Liver (tissue), 8 donors: ENCODE measurements at regions not wholly inside any gene's neighbourhood (a gene's known extent, or its start where the extent isn't known, plus 50 kb on each side); places are given as distances from the start of the nearest gene placed in this dataset.

Experiments
- DNase-seq: peaks from one replicate; pipeline ENCODE4 v3.0.0-alpha.2; 2017; ENCODE audit warnings: low spot score
- H3K27ac ChIP-seq, 2 donors: one replicate each; pipeline ENCODE4 v1.7.0; 2013; ENCODE audit warnings: inconsistent platforms in 2 of 2, low read length in 2 of 2, control low read depth in 1 of 2, low read depth in 1 of 2, mild to moderate bottlenecking in 1 of 2
- H3K27me3 ChIP-seq, 4 donors: one replicate each; pipeline versions ENCODE4 v1.6.1 to v1.7.0; 2013; ENCODE audit warnings: low read length in 3 of 4, inconsistent platforms in 1 of 4, mild to moderate bottlenecking in 1 of 4, moderate library complexity in 1 of 4; ENCODE audit not compliant: control insufficient read depth in 4 of 4, insufficient read depth in 4 of 4
- H3K36me3 ChIP-seq, 4 donors: one replicate each; pipeline versions ENCODE4 v1.6.1 to v1.7.0; 2013; ENCODE audit warnings: low read length in 3 of 4, mild to moderate bottlenecking in 3 of 4, low read depth in 1 of 4, moderate library complexity in 1 of 4; ENCODE audit not compliant: control insufficient read depth in 4 of 4, insufficient read depth in 3 of 4
- H3K4me1 ChIP-seq, 4 donors: one replicate each; pipeline versions ENCODE4 v1.6.1 to v1.7.0; 2013; ENCODE audit warnings: low read length in 3 of 4, mild to moderate bottlenecking in 3 of 4, moderate library complexity in 1 of 4; ENCODE audit not compliant: control insufficient read depth in 4 of 4, insufficient read depth in 4 of 4
- H3K4me3 ChIP-seq, 3 donors: one replicate each; pipeline versions ENCODE4 v1.6.1 to v1.7.0; 2013; ENCODE audit warnings: low read length in 3 of 3, control low read depth in 1 of 3, low read depth in 1 of 3, mild to moderate bottlenecking in 1 of 3
- H3K9ac ChIP-seq, 2 donors: one replicate each; pipeline ENCODE4 v1.7.0; 2013; ENCODE audit warnings: low read length in 2 of 2, mild to moderate bottlenecking in 2 of 2, moderate library complexity in 2 of 2, control low read depth in 1 of 2, low read depth in 1 of 2
- H3K9me3 ChIP-seq, 4 donors: one replicate each; pipeline versions ENCODE4 v1.6.1 to v1.7.0; 2013; ENCODE audit warnings: low read length in 3 of 4; ENCODE audit not compliant: control insufficient read depth in 4 of 4
- ATF3 ChIP-seq: IDR thresholded peaks from 2 replicates; pipeline ENCODE4 v1.6.1; 2016; ENCODE audit warnings: antibody characterized with exemption
- CTCF ChIP-seq: fragments of 150-350 bp; IDR thresholded peaks from 2 replicates; pipeline ENCODE4 v1.5.1; 2017; ENCODE audit warnings: improper control_type of control experiment, low read depth, low read length; ENCODE audit not compliant: missing input control
- EGR1 ChIP-seq, 2 donors: IDR thresholded peaks; 2 replicates each; pipeline ENCODE4 v1.6.1; 2016 to 2018; ENCODE audit warnings: antibody characterized with exemption in 2 of 2, low read depth in 2 of 2
- FOXA2 ChIP-seq: IDR thresholded peaks from 2 replicates; pipeline ENCODE4 v1.6.1; 2016; ENCODE audit warnings: antibody characterized with exemption
- GABPA ChIP-seq, 2 donors: IDR thresholded peaks in 1 of 2; conservative IDR thresholded peaks in 1 of 2; 2 replicates each; pipeline ENCODE4 v1.6.1; 2016; ENCODE audit warnings: antibody characterized with exemption in 2 of 2, mild to moderate bottlenecking in 1 of 2, moderate library complexity in 1 of 2
- HNF4A ChIP-seq, 2 donors: conservative IDR thresholded peaks; 2 replicates each; pipeline ENCODE4 v1.6.1; 2016; ENCODE audit warnings: antibody characterized with exemption in 2 of 2, mild to moderate bottlenecking in 2 of 2
- HNF4G ChIP-seq: IDR thresholded peaks from 2 replicates; pipeline ENCODE4 v1.6.1; 2016; ENCODE audit warnings: antibody characterized with exemption
- JUND ChIP-seq, 2 donors: IDR thresholded peaks; 2 replicates each; pipeline ENCODE4 v1.6.1; 2016; ENCODE audit warnings: antibody characterized with exemption in 2 of 2
- NR2F2 ChIP-seq: IDR thresholded peaks from 2 replicates; pipeline ENCODE4 v1.6.1; 2016; ENCODE audit warnings: antibody characterized with exemption
- REST ChIP-seq: IDR thresholded peaks from 2 replicates; pipeline ENCODE4 v1.6.1; 2016; ENCODE audit warnings: antibody characterized with exemption, mild to moderate bottlenecking
- WGBS: extraction: QIAGEN DNeasy Blood & Tissue Kit; methylation state at CpG from one replicate; pipeline ENCODE4 v1.1.7; 2013; 5-methylcytosine and 5-hydroxymethylcytosine counted together
- TF ChIP-seq, protein P1 (sequence below): IDR thresholded peaks from 2 replicates; pipeline ENCODE4 v1.6.1; 2016; ENCODE audit warnings: antibody characterized with exemption
- donor health status: healthy.
- donor health status: healthy.
- donor health status: healthy.
- donor health status: healthy.
- donor health status: healthy.

DNA sequence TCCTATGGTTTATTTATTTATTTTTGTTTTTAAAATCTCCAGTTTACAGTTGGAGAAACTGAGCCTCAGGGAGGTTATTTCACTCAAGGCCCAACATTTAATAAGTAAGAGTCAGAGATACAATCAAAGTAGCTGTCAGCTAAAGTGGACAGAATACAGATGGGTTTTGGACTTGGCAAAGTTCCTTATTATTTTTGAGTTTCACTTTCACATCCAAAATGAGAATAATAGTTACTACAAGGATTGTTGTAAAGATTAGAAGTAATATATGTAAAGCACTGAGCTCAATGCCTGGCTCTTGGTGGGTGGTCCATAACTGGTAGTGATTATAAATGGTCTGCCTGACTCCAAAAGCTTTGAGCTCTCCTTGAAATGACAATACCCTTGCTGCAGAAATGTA, 87.5 kb upstream of the SESN3 start:
- H3K9me3 ChIP-seq, result no peaks in the 10 kb centered on the region
- no peaks in the 10 kb centered on the region for H3K27me3 ChIP-seq
- TF ChIP-seq, protein P1, sequence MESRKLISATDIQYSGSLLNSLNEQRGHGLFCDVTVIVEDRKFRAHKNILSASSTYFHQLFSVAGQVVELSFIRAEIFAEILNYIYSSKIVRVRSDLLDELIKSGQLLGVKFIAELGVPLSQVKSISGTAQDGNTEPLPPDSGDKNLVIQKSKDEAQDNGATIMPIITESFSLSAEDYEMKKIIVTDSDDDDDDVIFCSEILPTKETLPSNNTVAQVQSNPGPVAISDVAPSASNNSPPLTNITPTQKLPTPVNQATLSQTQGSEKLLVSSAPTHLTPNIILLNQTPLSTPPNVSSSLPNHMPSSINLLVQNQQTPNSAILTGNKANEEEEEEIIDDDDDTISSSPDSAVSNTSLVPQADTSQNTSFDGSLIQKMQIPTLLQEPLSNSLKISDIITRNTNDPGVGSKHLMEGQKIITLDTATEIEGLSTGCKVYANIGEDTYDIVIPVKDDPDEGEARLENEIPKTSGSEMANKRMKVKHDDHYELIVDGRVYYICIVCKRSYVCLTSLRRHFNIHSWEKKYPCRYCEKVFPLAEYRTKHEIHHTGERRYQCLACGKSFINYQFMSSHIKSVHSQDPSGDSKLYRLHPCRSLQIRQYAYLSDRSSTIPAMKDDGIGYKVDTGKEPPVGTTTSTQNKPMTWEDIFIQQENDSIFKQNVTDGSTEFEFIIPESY, result no peak
- TF ChIP-seq JUND (IDR thresholded peaks at IDR 0.05) (no peak), ATF3 (no peak), HNF4G (no peak), NR2F2 (no peak), CTCF (no peak), HNF4A (conservative IDR thresholded peaks at IDR 0.05) (no peak), EGR1 (IDR thresholded peaks at IDR 0.05; ENCODE audit: low read depth in 2 of 2) (no peak), REST (no peak)

GRCh38 chr11:95308512-95309035, 77.6 kb upstream of the SESN3 start:
- 93% methylated on average over 2 of the region's 2 CpGs for WGBS
- DNase-seq, result no peak
- H3K9me3 ChIP-seq, result no peaks in the 10 kb centered on the region
- no peaks in the 10 kb centered on the region for H3K4me1 ChIP-seq
- TF ChIP-seq HNF4A (conservative IDR thresholded peaks at IDR 0.05) (no peak), REST (no peak), FOXA2 (no peak), GABPA (IDR thresholded peaks at IDR 0.05 in 1 of 2, conservative IDR thresholded peaks at IDR 0.05 in 1 of 2) (no peak), CTCF (no peak)
- H3K27me3 ChIP-seq, result no peaks in the 10 kb centered on the region
- no peak overlapping the region for H3K27ac ChIP-seq
- H3K4me3 ChIP-seq, result no peak overlapping the region
- no peaks in the 10 kb centered on the region for H3K36me3 ChIP-seq
- H3K9ac ChIP-seq, result no peak overlapping the region

More for the DNA sequence above, 87.5 kb upstream of the SESN3 start:
- Histone ChIP-seq H3K36me3 (no peaks in the 10 kb centered on the region), H3K27ac (no peak overlapping the region), H3K9ac (no peak overlapping the region), H3K4me1 (no peaks in the 10 kb centered on the region), H3K4me3 (no peak overlapping the region)
- DNase-seq, result no peak
